ENCODE measurements at regions not wholly inside any gene's neighbourhood (a gene's known extent, or its start where the extent isn't known, plus 50 kb on each side); places are given as distances from the start of the nearest gene placed in this dataset.

DNA sequence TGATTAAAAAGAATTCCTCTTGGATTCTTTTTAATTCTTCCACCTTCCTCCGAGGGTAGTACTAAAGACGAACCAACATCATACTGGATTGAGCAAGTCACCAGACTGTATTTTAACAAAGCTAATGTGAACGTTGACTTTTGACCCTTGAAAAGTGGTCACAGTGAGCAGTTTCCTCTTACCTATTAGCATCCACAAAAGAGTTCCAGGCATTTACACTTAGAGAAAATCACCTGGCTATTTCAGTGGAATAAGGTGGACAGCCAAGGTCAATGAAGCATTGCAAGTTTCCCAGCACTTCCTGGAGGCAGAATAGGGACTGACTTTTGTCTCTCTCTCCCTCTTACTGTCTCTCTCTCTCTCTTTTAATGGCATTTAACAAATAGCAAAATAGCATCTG lies 145.1 kb upstream of the DAB2 start:
- no peak overlapping the region for H3K4me3 ChIP-seq (ENCODE audit: low read length)
- H3K27ac ChIP-seq (ENCODE audit: low read length), result no peak overlapping the region
- H3K27me3 ChIP-seq (ENCODE audit: control insufficient read depth, insufficient read depth, low read length), result no peaks in the 10 kb centered on the region
- DNase-seq, result peak in 1 of 2 donors; percentile 51
- no peaks in the 10 kb centered on the region for H3K36me3 ChIP-seq (ENCODE audit: control insufficient read depth, insufficient read depth, low read length)
- no CpG with 5 or more reads among the region's 3 CpGs for WGBS (ENCODE audit: insufficient coverage, low lambda C conversion rate)
- H3K4me1 ChIP-seq (ENCODE audit: control insufficient read depth, insufficient read depth, low read length), result no peaks in the 10 kb centered on the region
- no peaks in the 10 kb centered on the region for H3K9me3 ChIP-seq (ENCODE audit: control insufficient read depth, low read depth, low read length)

- H3K9me3 ChIP-seq (ENCODE audit: control insufficient read depth, low read depth, low read length), result no peaks in the 10 kb centered on the region
- no peak overlapping the region for H3K4me3 ChIP-seq (ENCODE audit: low read length)
- no peak overlapping the region for H3K27ac ChIP-seq (ENCODE audit: low read length)
- no peaks in the 10 kb centered on the region for H3K4me1 ChIP-seq (ENCODE audit: control insufficient read depth, insufficient read depth, low read length)
- no peaks in the 10 kb centered on the region for H3K27me3 ChIP-seq (ENCODE audit: control insufficient read depth, insufficient read depth, low read length)
- H3K36me3 ChIP-seq (ENCODE audit: control insufficient read depth, insufficient read depth, low read length), result no peaks in the 10 kb centered on the region
- no peak for DNase-seq
Observed at GRCh38 chr5:39566891-39567290, 142.1 kb upstream of the DAB2 start.

DNA sequence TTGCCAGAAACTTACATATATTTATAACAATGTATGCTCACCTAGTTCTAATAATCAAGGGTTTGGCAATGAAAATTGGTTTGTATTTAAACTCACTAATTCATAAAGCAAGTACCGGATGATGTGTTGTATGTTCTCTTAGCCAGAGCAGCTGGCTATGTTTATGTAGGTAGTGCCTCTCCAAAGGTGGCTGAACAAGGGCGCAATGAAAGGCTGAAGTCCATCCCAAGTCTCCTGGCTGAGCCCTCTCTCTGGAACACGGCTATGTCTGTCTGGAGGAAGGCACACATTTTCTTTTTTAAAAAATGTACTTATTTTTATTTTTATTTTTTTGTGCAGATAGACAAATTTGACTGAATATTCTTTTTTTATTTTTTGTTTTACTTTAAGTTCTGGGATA lies 141.2 kb upstream of the DAB2 start:
- no peak overlapping the region for H3K4me3 ChIP-seq (ENCODE audit: low read length)
- H3K27ac ChIP-seq (ENCODE audit: low read length), result no peak overlapping the region
- no peaks in the 10 kb centered on the region for H3K27me3 ChIP-seq (ENCODE audit: control insufficient read depth, insufficient read depth, low read length)
- DNase-seq, result peak; percentile 16 to 56
- no peaks in the 10 kb centered on the region for H3K4me1 ChIP-seq (ENCODE audit: control insufficient read depth, insufficient read depth, low read length)
- H3K36me3 ChIP-seq (ENCODE audit: control insufficient read depth, insufficient read depth, low read length), result no peaks in the 10 kb centered on the region
- no peaks in the 10 kb centered on the region for H3K9me3 ChIP-seq (ENCODE audit: control insufficient read depth, low read depth, low read length)
- WGBS (ENCODE audit: insufficient coverage, low lambda C conversion rate), result 0% methylated on average over 1 of the region's 3 CpGs

DNA sequence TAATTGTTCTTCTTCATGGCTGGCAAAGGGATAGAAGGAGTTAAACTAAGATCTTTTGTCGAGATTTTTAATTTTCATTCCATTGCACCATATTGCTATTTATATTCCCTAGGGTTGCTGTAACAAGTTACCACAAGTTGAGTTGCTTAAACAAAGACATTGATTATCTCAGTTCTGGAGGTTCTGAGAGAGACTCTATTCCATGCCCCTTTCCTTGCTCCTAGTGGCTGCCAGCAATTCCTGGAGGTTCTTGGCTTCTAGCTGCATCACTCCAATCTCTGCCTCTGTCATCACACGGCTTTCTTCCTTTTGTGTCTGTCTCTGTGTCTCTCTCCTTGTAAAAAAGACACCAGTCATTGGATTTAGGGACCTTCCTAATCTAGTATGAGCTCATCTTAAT lies 136.6 kb upstream of the DAB2 start:
- no peak for DNase-seq

DNA sequence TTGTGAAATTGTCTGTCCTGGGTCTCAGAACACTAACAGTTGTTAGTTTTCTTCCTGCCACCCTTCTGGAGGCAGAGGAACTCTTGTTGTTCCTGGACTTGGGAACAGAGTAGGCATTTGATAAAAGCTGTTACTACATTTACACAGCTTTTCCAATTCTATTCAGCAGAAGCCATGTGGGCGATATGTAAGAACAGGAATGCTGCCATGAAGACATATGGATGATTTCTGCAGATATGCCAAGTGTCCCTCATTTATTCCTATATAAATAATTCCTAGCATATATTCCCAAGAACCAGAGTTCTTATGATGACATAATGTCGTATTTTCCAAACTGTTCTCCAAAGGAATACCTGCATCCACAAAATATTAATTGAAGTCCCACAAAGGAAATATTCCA lies 135.9 kb upstream of the DAB2 start:
- no peak for DNase-seq
- no peaks in the 10 kb centered on the region for H3K4me1 ChIP-seq (ENCODE audit: control insufficient read depth, insufficient read depth, low read length)
- WGBS (ENCODE audit: insufficient coverage, low lambda C conversion rate), result 89% methylated on average over 1 of the region's 2 CpGs
- H3K9me3 ChIP-seq (ENCODE audit: control insufficient read depth, low read depth, low read length), result no peaks in the 10 kb centered on the region
- H3K27ac ChIP-seq (ENCODE audit: low read length), result no peak overlapping the region
- no peaks in the 10 kb centered on the region for H3K27me3 ChIP-seq (ENCODE audit: control insufficient read depth, insufficient read depth, low read length)
- no peaks in the 10 kb centered on the region for H3K36me3 ChIP-seq (ENCODE audit: control insufficient read depth, insufficient read depth, low read length)
- H3K4me3 ChIP-seq (ENCODE audit: low read length), result no peak overlapping the region

More for the DNA sequence above, 136.6 kb upstream of the DAB2 start:
- H3K36me3 ChIP-seq (ENCODE audit: control insufficient read depth, insufficient read depth, low read length), result no peaks in the 10 kb centered on the region
- H3K4me3 ChIP-seq (ENCODE audit: low read length), result no peak overlapping the region
- no peaks in the 10 kb centered on the region for H3K4me1 ChIP-seq (ENCODE audit: control insufficient read depth, insufficient read depth, low read length)
- H3K27ac ChIP-seq (ENCODE audit: low read length), result no peak overlapping the region
- no peaks in the 10 kb centered on the region for H3K9me3 ChIP-seq (ENCODE audit: control insufficient read depth, low read depth, low read length)
- no peaks in the 10 kb centered on the region for H3K27me3 ChIP-seq (ENCODE audit: control insufficient read depth, insufficient read depth, low read length)
- WGBS (ENCODE audit: insufficient coverage, low lambda C conversion rate), result 100% methylated on average over 1 of the region's 2 CpGs

DNA sequence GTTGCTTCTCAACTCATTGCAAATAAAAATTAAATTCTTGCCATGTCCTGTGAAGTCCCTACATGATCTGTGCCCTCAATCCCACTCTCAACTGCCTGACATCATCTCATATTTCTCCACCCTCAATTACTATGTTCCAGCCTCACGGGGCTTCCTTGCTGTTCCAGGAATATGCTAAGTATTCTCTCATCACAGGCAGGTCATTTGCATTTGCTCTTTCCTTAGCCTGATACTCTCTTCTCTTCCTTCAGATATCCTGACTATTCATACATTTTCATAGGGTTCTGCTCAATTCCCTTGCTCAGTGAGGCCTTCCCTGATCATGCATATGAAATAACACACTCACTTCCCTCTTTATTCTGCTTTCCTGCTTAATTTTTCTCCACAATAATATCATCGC lies 135.1 kb upstream of the DAB2 start:
- H3K36me3 ChIP-seq (ENCODE audit: control insufficient read depth, insufficient read depth, low read length), result no peaks in the 10 kb centered on the region
- no peak overlapping the region for H3K27ac ChIP-seq (ENCODE audit: low read length)
- H3K4me1 ChIP-seq (ENCODE audit: control insufficient read depth, insufficient read depth, low read length), result no peaks in the 10 kb centered on the region
- no peaks in the 10 kb centered on the region for H3K9me3 ChIP-seq (ENCODE audit: control insufficient read depth, low read depth, low read length)
- no peaks in the 10 kb centered on the region for H3K27me3 ChIP-seq (ENCODE audit: control insufficient read depth, insufficient read depth, low read length)
- no peak for DNase-seq
- 80% methylated on average over 1 of the region's 2 CpGs for WGBS (ENCODE audit: insufficient coverage, low lambda C conversion rate)
- H3K4me3 ChIP-seq (ENCODE audit: low read length), result no peak overlapping the region

DNA sequence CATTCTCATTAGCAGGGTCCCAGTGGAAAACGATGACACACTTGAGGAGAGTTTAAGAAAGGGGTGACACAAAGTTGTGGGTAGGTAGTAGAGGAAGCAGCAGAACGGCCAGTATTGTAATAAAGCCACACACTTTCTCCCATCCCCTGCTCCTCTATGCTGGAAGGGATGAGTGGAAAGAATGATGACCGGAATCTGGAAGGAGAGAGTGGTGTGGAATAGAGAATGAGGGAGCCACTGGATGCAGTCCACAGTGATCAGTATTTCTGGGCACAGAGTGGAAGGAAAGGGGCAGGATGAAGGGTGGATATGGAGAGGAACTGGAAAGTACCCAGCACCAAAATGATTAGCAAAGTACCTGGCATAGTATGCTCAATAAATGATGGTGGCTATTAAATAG lies 133.8 kb upstream of the DAB2 start:
- WGBS (ENCODE audit: insufficient coverage, low lambda C conversion rate), result 50% methylated on average over 2 of the region's 3 CpGs
- no peak overlapping the region for H3K27ac ChIP-seq (ENCODE audit: low read length)
- H3K9me3 ChIP-seq (ENCODE audit: control insufficient read depth, low read depth, low read length), result no peaks in the 10 kb centered on the region
- no peaks in the 10 kb centered on the region for H3K27me3 ChIP-seq (ENCODE audit: control insufficient read depth, insufficient read depth, low read length)
- no peak overlapping the region for H3K4me3 ChIP-seq (ENCODE audit: low read length)
- H3K36me3 ChIP-seq (ENCODE audit: control insufficient read depth, insufficient read depth, low read length), result no peaks in the 10 kb centered on the region
- H3K4me1 ChIP-seq (ENCODE audit: control insufficient read depth, insufficient read depth, low read length), result no peaks in the 10 kb centered on the region
- DNase-seq, result no peak

GRCh38 chr5:39555788-39556187 lies 131.0 kb upstream of the DAB2 start:
- no peak for DNase-seq
- Histone ChIP-seq H3K27me3 (ENCODE audit: control insufficient read depth, insufficient read depth, low read length) (no peaks in the 10 kb centered on the region), H3K4me1 (ENCODE audit: control insufficient read depth, insufficient read depth, low read length) (no peaks in the 10 kb centered on the region), H3K27ac (ENCODE audit: low read length) (no peak overlapping the region), H3K36me3 (ENCODE audit: control insufficient read depth, insufficient read depth, low read length) (no peaks in the 10 kb centered on the region), H3K9me3 (ENCODE audit: control insufficient read depth, low read depth, low read length) (no peaks in the 10 kb centered on the region), H3K4me3 (ENCODE audit: low read length) (no peak overlapping the region)
- no CpG with 5 or more reads among the region's 4 CpGs for WGBS (ENCODE audit: insufficient coverage, low lambda C conversion rate)

- H3K4me3 ChIP-seq (ENCODE audit: low read length), result no peak overlapping the region
- no peaks in the 10 kb centered on the region for H3K36me3 ChIP-seq (ENCODE audit: control insufficient read depth, insufficient read depth, low read length)
- no peaks in the 10 kb centered on the region for H3K9me3 ChIP-seq (ENCODE audit: control insufficient read depth, low read depth, low read length)
- no peak overlapping the region for H3K27ac ChIP-seq (ENCODE audit: low read length)
- H3K4me1 ChIP-seq (ENCODE audit: control insufficient read depth, insufficient read depth, low read length), result no peaks in the 10 kb centered on the region
- DNase-seq, result peak; percentile 43 to 64
- no peaks in the 10 kb centered on the region for H3K27me3 ChIP-seq (ENCODE audit: control insufficient read depth, insufficient read depth, low read length)
- WGBS (ENCODE audit: insufficient coverage, low lambda C conversion rate), result 3% methylated on average over 4 of the region's 9 CpGs
Observed at GRCh38 chr5:39547553-39548154, 122.9 kb upstream of the DAB2 start.

DNA sequence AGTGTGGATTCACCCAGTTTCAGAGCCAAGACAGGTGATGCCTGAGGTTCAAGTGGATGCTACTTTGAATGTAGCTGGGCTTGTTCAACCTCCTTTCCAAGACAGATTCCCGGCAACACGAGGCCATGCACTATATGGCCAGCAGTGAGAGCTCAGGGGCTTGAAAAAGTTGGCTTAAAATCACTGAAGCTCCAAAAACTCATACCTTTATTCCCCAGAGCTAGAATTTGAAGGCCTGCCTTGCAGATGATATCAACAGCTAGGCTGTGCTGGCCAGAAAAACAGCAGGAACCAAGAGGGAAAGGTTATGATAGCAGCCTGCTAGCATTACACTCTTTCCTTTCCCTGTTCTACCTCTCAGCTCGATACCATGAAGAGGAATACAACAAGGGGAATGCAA lies 120.2 kb upstream of the DAB2 start:
- H3K9me3 ChIP-seq (ENCODE audit: control insufficient read depth, low read depth, low read length), result no peaks in the 10 kb centered on the region
- H3K27me3 ChIP-seq (ENCODE audit: control insufficient read depth, insufficient read depth, low read length), result no peaks in the 10 kb centered on the region
- no peak for DNase-seq
- no peaks in the 10 kb centered on the region for H3K4me1 ChIP-seq (ENCODE audit: control insufficient read depth, insufficient read depth, low read length)
- no peak overlapping the region for H3K27ac ChIP-seq (ENCODE audit: low read length)
- H3K4me3 ChIP-seq (ENCODE audit: low read length), result no peak overlapping the region
- WGBS (ENCODE audit: insufficient coverage, low lambda C conversion rate), result no CpG with 5 or more reads among the region's 3 CpGs
- H3K36me3 ChIP-seq (ENCODE audit: control insufficient read depth, insufficient read depth, low read length), result no peaks in the 10 kb centered on the region

- DNase-seq, result no peak
- Histone ChIP-seq H3K4me1 (ENCODE audit: control insufficient read depth, insufficient read depth, low read length) (no peaks in the 10 kb centered on the region), H3K4me3 (ENCODE audit: low read length) (no peak overlapping the region), H3K36me3 (ENCODE audit: control insufficient read depth, insufficient read depth, low read length) (no peaks in the 10 kb centered on the region), H3K9me3 (ENCODE audit: control insufficient read depth, low read depth, low read length) (no peaks in the 10 kb centered on the region), H3K27me3 (ENCODE audit: control insufficient read depth, insufficient read depth, low read length) (no peaks in the 10 kb centered on the region), H3K27ac (ENCODE audit: low read length) (no peak overlapping the region)
- WGBS (ENCODE audit: insufficient coverage, low lambda C conversion rate), result 79% methylated on average over 3 of the region's 3 CpGs
Observed at GRCh38 chr5:39543335-39543734, 118.6 kb upstream of the DAB2 start.

Measured in large intestine (tissue), 3 donors.